GM12878 (cell line): ENCODE measurements at regions not wholly inside any gene's neighbourhood (a gene's known extent, or its start where the extent isn't known, plus 50 kb on each side); places are given as distances from the start of the nearest gene placed in this dataset.

Source experiments
- ATAC-seq: fragments of 200-7000 bp; cut with Tn5 transposase; 3 replicates; pipeline ENCODE4 v1.9.1; 2020; ENCODE audit warnings: mild to moderate bottlenecking, moderate library complexity
- BruUV-seq: library from RNA; stranded (reverse); fragments of 400-500 nt; replicated peaks from 2 replicates; lab custom pipeline; 2021; lab: Mats Ljungman, UMichigan
- CTCF ChIA-PET: fragments of 300-600 bp; sonication (Branson Sonifier 250); formaldehyde crosslinking; extraction: SDS; loops from one replicate; lab custom pipeline; 2021; ENCODE audit warnings: inconsistent platforms; lab: Yijun Ruan, JAX
- POLR2A ChIA-PET: fragments of 350-600 bp; formaldehyde crosslinking; extraction: SDS; loops from one replicate; lab custom pipeline; 2021; ENCODE audit warnings: inconsistent platforms; lab: Charles Lee
- RAD21 ChIA-PET: fragments of 300-600 bp; sonication (Branson Sonifier 250); formaldehyde crosslinking; loops from one replicate; lab custom pipeline; 2023; ENCODE audit warnings: antibody characterized with exemption; ENCODE audit not compliant: unreplicated experiment; lab: Charles Lee
- SMC1A ChIA-PET: fragments of 300-600 bp; sonication (Branson Sonifier 250); formaldehyde crosslinking; loops from one replicate; lab custom pipeline; 2023; ENCODE audit not compliant: unreplicated experiment, uncharacterized antibody; lab: Charles Lee
- DNase-seq: peaks from one replicate; pipeline ENCODE4 v3.0.0-alpha.2; 2011; ENCODE audit warnings: low read depth, low spot score
- FAIRE-seq: peaks from 3 replicates; lab custom pipeline; 2011; peaks lifted over from hg19 to GRCh38; lab: Jason Lieb, UNC
- H2AFZ ChIP-seq: 2 replicates; pipeline ENCODE4 v1.6.0; 2011; ENCODE audit warnings: low read depth, low read length, control low read depth; ENCODE audit not compliant: control insufficient read depth
- H3K27ac ChIP-seq: 2 replicates; pipeline ENCODE4 v1.5.1; 2011; ENCODE audit warnings: control low read depth; ENCODE audit not compliant: control insufficient read depth, insufficient read depth
- H3K27me3 ChIP-seq, 2 experiments: replicated peaks in 1 of 2; 2 replicates each; pipeline versions ENCODE4 v1.6.0 to v1.6.1; 2011; ENCODE audit warnings: low read length in 1 of 2; ENCODE audit not compliant: control insufficient read depth in 2 of 2, insufficient read depth in 2 of 2
- H3K36me3 ChIP-seq, 2 experiments: 2 replicates each; pipeline ENCODE4 v1.5.1; 2011; ENCODE audit warnings: low read length in 1 of 2; ENCODE audit not compliant: control insufficient read depth in 2 of 2, insufficient read depth in 2 of 2
- H3K4me1 ChIP-seq: 2 replicates; pipeline ENCODE4 v1.6.1; 2011; ENCODE audit warnings: mild to moderate bottlenecking, low read length, moderate library complexity, mixed read lengths; ENCODE audit not compliant: control insufficient read depth, insufficient read depth
- H3K4me2 ChIP-seq: 2 replicates; pipeline ENCODE4 v1.6.0; 2011; ENCODE audit warnings: control low read depth; ENCODE audit not compliant: control insufficient read depth, insufficient read depth
- H3K4me3 ChIP-seq: fragments of 200-600 bp; sonication (generic); 2 replicates; pipeline ENCODE4 v1.5.1; 2016
- H3K79me2 ChIP-seq: 2 replicates; pipeline ENCODE4 v1.6.0; 2011; ENCODE audit warnings: low read length; ENCODE audit not compliant: control insufficient read depth, insufficient read depth
- H3K9ac ChIP-seq: 2 replicates; pipeline ENCODE4 v1.8.0; 2011; ENCODE audit warnings: low read length, control low read depth, mixed read lengths; ENCODE audit not compliant: control insufficient read depth, insufficient read depth
- H3K9me3 ChIP-seq: replicated peaks from 3 replicates; pipeline ENCODE4 v1.5.1; 2011; ENCODE audit warnings: mild to moderate bottlenecking, low read length; ENCODE audit not compliant: control insufficient read depth, insufficient read depth
- H4K20me1 ChIP-seq: 2 replicates; pipeline ENCODE4 v1.6.0; 2011; ENCODE audit not compliant: control insufficient read depth, insufficient read depth
- ATF7 ChIP-seq: fragments of 450-650 bp; IDR thresholded peaks from 2 replicates; pipeline ENCODE4 v1.6.1; 2016; ENCODE audit warnings: low read depth, mild to moderate bottlenecking
- CEBPB ChIP-seq, 2 experiments: fragments of 150-350 bp in 1 of 2; IDR thresholded peaks; 2 replicates each; pipeline ENCODE4 v1.6.1; 2012 to 2014; ENCODE audit warnings: low read depth in 2 of 2, low read length in 2 of 2, borderline replicate concordance in 1 of 2, inconsistent platforms in 1 of 2
- CHD2 ChIP-seq: IDR thresholded peaks from 2 replicates; pipeline ENCODE4 v1.6.1; 2011; ENCODE audit warnings: low read depth, low read length, improper control_type of control experiment, borderline replicate concordance
- JUNB ChIP-seq: IDR thresholded peaks from 2 replicates; pipeline ENCODE4 v1.6.1; 2016; ENCODE audit warnings: antibody characterized with exemption, mild to moderate bottlenecking
- KAT2A ChIP-seq: conservative IDR thresholded peaks from 2 replicates; pipeline ENCODE4 v1.6.1; 2011; ENCODE audit warnings: low read depth, low read length; ENCODE audit not compliant: control insufficient read depth
- KDM1A ChIP-seq: fragments of 200-600 bp; sonication (generic); IDR thresholded peaks from 2 replicates; pipeline ENCODE4 v1.6.1; 2016; ENCODE audit warnings: borderline replicate concordance
- NR2C1 ChIP-seq: fragments of 450-650 bp; IDR thresholded peaks from 2 replicates; pipeline ENCODE4 v1.6.1; 2017; ENCODE audit warnings: antibody characterized with exemption, mild to moderate bottlenecking, moderate library complexity
- POLR2AphosphoS5 ChIP-seq: IDR thresholded peaks from 2 replicates; pipeline ENCODE4 v1.6.1; 2011; ENCODE audit warnings: mild to moderate bottlenecking, low read length, inconsistent platforms
- RAD21 ChIP-seq: IDR thresholded peaks from 2 replicates; pipeline ENCODE4 v1.6.1; 2011; ENCODE audit warnings: mild to moderate bottlenecking, low read depth, low read length, moderate library complexity; ENCODE audit not compliant: insufficient read depth
- SIX5 ChIP-seq: IDR thresholded peaks from 2 replicates; pipeline ENCODE4 v1.6.1; 2011; ENCODE audit warnings: mild to moderate bottlenecking, low read depth, low read length, moderate library complexity; ENCODE audit not compliant: severe bottlenecking
- SUPT20H ChIP-seq: IDR thresholded peaks from 2 replicates; pipeline ENCODE4 v1.6.1; 2011; ENCODE audit warnings: low read depth, mild to moderate bottlenecking, low read length, moderate library complexity, borderline replicate concordance; ENCODE audit not compliant: control insufficient read depth
- ZNF622 ChIP-seq: fragments of 450-650 bp; IDR thresholded peaks from 2 replicates; pipeline ENCODE4 v1.6.1; 2017; ENCODE audit warnings: mild to moderate bottlenecking, inconsistent platforms
- WGBS: methylation state at CpG from one replicate; pipeline ENCODE4 v1.1.6; 2016; ENCODE audit warnings: low lambda C conversion rate; ENCODE audit not compliant: insufficient replicate concordance, insufficient coverage; ENCODE audit errors: missing lambda C conversion rate; 5-methylcytosine and 5-hydroxymethylcytosine counted together
- in situ Hi-C: fragments of 300-500 bp; cut with MboI; formaldehyde crosslinking; loops from 9 replicates; pipeline ENCODE4 v1.14.3; 2018; ENCODE audit warnings: mixed read lengths
- intact Hi-C: fragments of 100-400 bp; cut with micrococcal nuclease; formaldehyde crosslinking; loops from one replicate; pipeline ENCODE4 v1.14.2; 2022; ENCODE audit not compliant: unreplicated experiment
- TF ChIP-seq, protein P1 (sequence below): IDR thresholded peaks from 2 replicates; pipeline ENCODE4 v1.6.1; 2011; ENCODE audit warnings: mild to moderate bottlenecking, low read depth, low read length, moderate library complexity; ENCODE audit not compliant: insufficient replicate concordance
- TF ChIP-seq, protein P2 (sequence below): IDR thresholded peaks from 2 replicates; pipeline ENCODE4 v1.6.1; 2012; ENCODE audit warnings: low read depth, low read length, improper control_type of control experiment
- TF ChIP-seq, protein P3 (sequence below): fragments of 150-350 bp; IDR thresholded peaks from 2 replicates; pipeline ENCODE4 v1.6.1; 2016; ENCODE audit warnings: low read depth, low read length
- TF ChIP-seq, protein P4 (sequence below): fragments of 450-650 bp; IDR thresholded peaks from 2 replicates; pipeline ENCODE4 v1.6.1; 2017; ENCODE audit warnings: mild to moderate bottlenecking, moderate library complexity

DNA sequence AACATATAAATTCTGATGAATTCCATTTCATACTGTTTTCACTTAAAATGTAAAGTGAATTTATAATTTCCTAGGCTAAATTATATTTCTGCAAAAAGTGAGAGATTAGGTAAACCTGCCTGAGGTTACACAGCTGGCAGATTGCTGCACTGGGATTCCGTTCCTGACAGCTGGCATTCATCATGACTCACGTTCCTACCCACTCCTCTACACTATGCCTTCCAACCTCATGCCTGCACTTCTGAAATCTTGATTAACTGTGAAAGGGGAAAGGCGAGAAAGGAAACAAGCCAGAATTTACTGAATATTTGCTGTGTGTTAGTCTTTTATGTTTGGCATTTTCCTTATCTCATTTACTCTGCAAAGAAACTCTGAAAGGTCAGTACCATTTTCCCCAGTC lies 73.3 kb upstream of the MON1B start (continued):
- TF ChIP-seq, protein P1, sequence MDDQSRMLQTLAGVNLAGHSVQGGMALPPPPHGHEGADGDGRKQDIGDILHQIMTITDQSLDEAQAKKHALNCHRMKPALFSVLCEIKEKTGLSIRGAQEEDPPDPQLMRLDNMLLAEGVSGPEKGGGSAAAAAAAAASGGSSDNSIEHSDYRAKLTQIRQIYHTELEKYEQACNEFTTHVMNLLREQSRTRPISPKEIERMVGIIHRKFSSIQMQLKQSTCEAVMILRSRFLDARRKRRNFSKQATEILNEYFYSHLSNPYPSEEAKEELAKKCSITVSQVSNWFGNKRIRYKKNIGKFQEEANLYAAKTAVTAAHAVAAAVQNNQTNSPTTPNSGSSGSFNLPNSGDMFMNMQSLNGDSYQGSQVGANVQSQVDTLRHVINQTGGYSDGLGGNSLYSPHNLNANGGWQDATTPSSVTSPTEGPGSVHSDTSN: no peak
- no peak for TF ChIP-seq KAT2A
- no peak for TF ChIP-seq SIX5
- no peak for TF ChIP-seq CHD2
- no peak for TF ChIP-seq KDM1A

DNA sequence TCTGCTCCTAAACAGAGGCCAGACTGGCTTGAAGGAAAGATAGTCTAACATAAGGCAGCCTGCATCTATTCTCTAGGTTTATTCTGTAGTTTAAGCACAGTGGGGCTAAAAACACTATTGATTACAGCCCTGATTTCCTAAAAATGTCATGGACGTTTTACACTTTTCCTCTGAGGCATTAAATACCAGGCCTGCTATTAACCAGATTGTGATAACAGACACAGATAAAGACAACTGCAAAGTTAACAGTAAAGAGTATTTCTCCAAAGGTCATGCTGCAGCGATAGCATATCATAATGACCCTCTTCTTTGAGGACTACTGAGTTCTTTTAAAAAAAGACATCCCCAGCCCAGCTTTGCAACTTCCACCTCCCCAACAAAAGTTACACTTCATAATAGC lies 59.6 kb upstream of the MON1B start:
- Histone ChIP-seq H3K79me2 (no peaks in the 10 kb centered on the region), H3K9me3 (no peaks in the 10 kb centered on the region), H3K4me1 (no peaks in the 10 kb centered on the region), H3K27me3 (no peaks in the 10 kb centered on the region), H3K4me3 (no peak overlapping the region), H3K36me3 (no peaks in the 10 kb centered on the region), H3K9ac (no peak overlapping the region), H2AFZ (no peak overlapping the region), H4K20me1 (no peaks in the 10 kb centered on the region), H3K4me2 (no peak overlapping the region)
- FAIRE-seq (no peak), DNase-seq (no peak), ATAC-seq (no peak)
- in situ Hi-C loops: no loop called here
- intact Hi-C loops: no loop called here
- CTCF ChIA-PET: no interaction called here
- SMC1A ChIA-PET: no interaction called here
- WGBS: 18% methylated on average over 2 of the region's 2 CpGs
- POLR2A ChIA-PET: no interaction called here
- RAD21 ChIA-PET: no interaction called here
- no TSS peak for BruUV-seq
- TF ChIP-seq, protein P2, sequence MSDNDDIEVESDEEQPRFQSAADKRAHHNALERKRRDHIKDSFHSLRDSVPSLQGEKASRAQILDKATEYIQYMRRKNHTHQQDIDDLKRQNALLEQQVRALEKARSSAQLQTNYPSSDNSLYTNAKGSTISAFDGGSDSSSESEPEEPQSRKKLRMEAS: no peak
- no peak for TF ChIP-seq NR2C1
- TF ChIP-seq CEBPB (IDR thresholded peaks at IDR 0.05; ENCODE audit: borderline replicate concordance in 1 of 2, low read depth in 2 of 2, low read length in 2 of 2): no peak
- TF ChIP-seq, protein P3, sequence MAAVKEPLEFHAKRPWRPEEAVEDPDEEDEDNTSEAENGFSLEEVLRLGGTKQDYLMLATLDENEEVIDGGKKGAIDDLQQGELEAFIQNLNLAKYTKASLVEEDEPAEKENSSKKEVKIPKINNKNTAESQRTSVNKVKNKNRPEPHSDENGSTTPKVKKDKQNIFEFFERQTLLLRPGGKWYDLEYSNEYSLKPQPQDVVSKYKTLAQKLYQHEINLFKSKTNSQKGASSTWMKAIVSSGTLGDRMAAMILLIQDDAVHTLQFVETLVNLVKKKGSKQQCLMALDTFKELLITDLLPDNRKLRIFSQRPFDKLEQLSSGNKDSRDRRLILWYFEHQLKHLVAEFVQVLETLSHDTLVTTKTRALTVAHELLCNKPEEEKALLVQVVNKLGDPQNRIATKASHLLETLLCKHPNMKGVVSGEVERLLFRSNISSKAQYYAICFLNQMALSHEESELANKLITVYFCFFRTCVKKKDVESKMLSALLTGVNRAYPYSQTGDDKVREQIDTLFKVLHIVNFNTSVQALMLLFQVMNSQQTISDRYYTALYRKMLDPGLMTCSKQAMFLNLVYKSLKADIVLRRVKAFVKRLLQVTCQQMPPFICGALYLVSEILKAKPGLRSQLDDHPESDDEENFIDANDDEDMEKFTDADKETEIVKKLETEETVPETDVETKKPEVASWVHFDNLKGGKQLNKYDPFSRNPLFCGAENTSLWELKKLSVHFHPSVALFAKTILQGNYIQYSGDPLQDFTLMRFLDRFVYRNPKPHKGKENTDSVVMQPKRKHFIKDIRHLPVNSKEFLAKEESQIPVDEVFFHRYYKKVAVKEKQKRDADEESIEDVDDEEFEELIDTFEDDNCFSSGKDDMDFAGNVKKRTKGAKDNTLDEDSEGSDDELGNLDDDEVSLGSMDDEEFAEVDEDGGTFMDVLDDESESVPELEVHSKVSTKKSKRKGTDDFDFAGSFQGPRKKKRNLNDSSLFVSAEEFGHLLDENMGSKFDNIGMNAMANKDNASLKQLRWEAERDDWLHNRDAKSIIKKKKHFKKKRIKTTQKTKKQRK: no peak
- TF ChIP-seq SUPT20H: no peak
- no peak for TF ChIP-seq JUNB
- TF ChIP-seq ZNF622: no peak
- no peak for TF ChIP-seq POLR2AphosphoS5
- TF ChIP-seq, protein P4, sequence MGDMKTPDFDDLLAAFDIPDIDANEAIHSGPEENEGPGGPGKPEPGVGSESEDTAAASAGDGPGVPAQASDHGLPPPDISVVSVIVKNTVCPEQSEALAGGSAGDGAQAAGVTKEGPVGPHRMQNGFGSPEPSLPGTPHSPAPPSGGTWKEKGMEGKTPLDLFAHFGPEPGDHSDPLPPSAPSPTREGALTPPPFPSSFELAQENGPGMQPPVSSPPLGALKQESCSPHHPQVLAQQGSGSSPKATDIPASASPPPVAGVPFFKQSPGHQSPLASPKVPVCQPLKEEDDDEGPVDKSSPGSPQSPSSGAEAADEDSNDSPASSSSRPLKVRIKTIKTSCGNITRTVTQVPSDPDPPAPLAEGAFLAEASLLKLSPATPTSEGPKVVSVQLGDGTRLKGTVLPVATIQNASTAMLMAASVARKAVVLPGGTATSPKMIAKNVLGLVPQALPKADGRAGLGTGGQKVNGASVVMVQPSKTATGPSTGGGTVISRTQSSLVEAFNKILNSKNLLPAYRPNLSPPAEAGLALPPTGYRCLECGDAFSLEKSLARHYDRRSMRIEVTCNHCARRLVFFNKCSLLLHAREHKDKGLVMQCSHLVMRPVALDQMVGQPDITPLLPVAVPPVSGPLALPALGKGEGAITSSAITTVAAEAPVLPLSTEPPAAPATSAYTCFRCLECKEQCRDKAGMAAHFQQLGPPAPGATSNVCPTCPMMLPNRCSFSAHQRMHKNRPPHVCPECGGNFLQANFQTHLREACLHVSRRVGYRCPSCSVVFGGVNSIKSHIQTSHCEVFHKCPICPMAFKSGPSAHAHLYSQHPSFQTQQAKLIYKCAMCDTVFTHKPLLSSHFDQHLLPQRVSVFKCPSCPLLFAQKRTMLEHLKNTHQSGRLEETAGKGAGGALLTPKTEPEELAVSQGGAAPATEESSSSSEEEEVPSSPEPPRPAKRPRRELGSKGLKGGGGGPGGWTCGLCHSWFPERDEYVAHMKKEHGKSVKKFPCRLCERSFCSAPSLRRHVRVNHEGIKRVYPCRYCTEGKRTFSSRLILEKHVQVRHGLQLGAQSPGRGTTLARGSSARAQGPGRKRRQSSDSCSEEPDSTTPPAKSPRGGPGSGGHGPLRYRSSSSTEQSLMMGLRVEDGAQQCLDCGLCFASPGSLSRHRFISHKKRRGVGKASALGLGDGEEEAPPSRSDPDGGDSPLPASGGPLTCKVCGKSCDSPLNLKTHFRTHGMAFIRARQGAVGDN: no peak
- no peak for TF ChIP-seq RAD21
- TF ChIP-seq ATF7: no peak
- TF ChIP-seq, all 136 proteins: peak for 0
- no peak overlapping the region for H3K27ac ChIP-seq
